Lower leg skin (tissue), 4 donors: ENCODE measurements at regions not wholly inside any gene's neighbourhood (a gene's known extent, or its start where the extent isn't known, plus 50 kb on each side); places are given as distances from the start of the nearest gene placed in this dataset.

Source experiments
- DNase-seq, 2 donors: peaks; one replicate each; pipeline ENCODE4 v3.0.0-alpha.2; 2019; ENCODE audit warnings: low spot score in 2 of 2
- H3K4me3 ChIP-seq: fragments of 200-600 bp; sonication (generic); 2 replicates; pipeline ENCODE4 v1.5.1; 2017; ENCODE audit warnings: mild to moderate bottlenecking, low read depth; ENCODE audit not compliant: poor library complexity, severe bottlenecking
- POLR2A ChIP-seq, 2 donors: fragments of 450-650 bp; IDR thresholded peaks; one replicate each; pipeline ENCODE4 v1.6.1; 2016 to 2017; ENCODE audit warnings: antibody characterized with exemption in 2 of 2, mild to moderate bottlenecking in 1 of 2, moderate library complexity in 1 of 2
- WGBS, 2 donors: methylation state at CpG; one replicate each; pipeline ENCODE4 v1.1.5; 2018; 5-methylcytosine and 5-hydroxymethylcytosine counted together
- intact Hi-C: fragments of 100-400 bp; cut with DNase I; formaldehyde crosslinking; loops from one replicate; pipeline ENCODE4 v1.15.0; 2023; ENCODE audit warnings: low total_unique reads
- TF ChIP-seq, protein P1 (sequence below), 3 donors: fragments of 450-650 bp; IDR thresholded peaks; one replicate each; pipeline ENCODE4 v1.5.1; 2016; ENCODE audit warnings: antibody characterized with exemption in 3 of 3, mild to moderate bottlenecking in 3 of 3, moderate library complexity in 2 of 3

DNA sequence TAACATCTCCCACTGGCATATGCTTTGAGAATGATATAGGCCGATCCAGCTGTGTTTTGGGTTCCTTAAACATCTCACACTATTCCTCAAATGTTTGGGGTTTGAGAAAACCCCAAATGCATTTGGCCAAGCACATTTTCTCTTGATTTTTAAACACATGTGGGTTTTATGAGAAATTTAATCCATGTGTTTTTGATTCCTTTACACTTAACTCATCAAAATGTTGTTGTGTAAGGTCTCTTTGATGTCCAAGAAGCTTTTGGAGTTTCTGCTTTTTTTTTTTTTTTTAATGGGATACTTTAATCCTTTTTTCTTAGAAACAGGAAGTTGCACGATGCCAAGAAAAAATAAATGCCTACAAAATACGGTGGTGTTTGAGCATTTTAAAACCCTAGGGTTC, 339.8 kb upstream of the TCF4 start:
- no peak overlapping the region for H3K4me3 ChIP-seq
- no peak for DNase-seq
- TF ChIP-seq, protein P1, sequence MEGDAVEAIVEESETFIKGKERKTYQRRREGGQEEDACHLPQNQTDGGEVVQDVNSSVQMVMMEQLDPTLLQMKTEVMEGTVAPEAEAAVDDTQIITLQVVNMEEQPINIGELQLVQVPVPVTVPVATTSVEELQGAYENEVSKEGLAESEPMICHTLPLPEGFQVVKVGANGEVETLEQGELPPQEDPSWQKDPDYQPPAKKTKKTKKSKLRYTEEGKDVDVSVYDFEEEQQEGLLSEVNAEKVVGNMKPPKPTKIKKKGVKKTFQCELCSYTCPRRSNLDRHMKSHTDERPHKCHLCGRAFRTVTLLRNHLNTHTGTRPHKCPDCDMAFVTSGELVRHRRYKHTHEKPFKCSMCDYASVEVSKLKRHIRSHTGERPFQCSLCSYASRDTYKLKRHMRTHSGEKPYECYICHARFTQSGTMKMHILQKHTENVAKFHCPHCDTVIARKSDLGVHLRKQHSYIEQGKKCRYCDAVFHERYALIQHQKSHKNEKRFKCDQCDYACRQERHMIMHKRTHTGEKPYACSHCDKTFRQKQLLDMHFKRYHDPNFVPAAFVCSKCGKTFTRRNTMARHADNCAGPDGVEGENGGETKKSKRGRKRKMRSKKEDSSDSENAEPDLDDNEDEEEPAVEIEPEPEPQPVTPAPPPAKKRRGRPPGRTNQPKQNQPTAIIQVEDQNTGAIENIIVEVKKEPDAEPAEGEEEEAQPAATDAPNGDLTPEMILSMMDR (IDR thresholded peaks at IDR 0.05): no peak
- no peak for TF ChIP-seq POLR2A (IDR thresholded peaks at IDR 0.05)
- 28 to 37% methylated on average over 3 of the region's 3 CpGs for WGBS, 2 donors
- intact Hi-C loops: no loop called here

DNA sequence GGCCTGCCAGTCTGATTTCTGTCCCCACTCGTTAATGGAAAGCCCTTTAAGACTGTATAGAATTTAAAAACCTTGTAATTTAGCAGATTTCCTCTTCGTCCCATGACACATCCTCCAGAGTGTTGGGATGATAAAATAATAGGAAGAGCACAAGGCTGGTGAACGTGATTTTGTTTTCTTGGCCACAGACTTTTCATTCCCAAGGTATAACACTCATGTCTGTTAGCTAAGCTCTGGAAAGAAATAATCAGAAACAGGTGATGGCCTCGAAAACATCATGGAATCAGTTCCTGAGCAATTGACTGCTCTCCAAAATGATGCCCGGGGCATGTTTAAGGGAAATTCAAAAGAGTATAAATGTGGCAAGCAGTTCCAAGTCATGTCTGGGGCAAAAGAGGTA, 337.8 kb upstream of the TCF4 start:
- 60 to 70% methylated on average over 5 of the region's 5 CpGs for WGBS, 2 donors
- no peak for DNase-seq
- H3K4me3 ChIP-seq: no peak overlapping the region
- intact Hi-C loops: no loop called here
- TF ChIP-seq, protein P1 (IDR thresholded peaks at IDR 0.05): no peak
- no peak for TF ChIP-seq POLR2A (IDR thresholded peaks at IDR 0.05)

DNA sequence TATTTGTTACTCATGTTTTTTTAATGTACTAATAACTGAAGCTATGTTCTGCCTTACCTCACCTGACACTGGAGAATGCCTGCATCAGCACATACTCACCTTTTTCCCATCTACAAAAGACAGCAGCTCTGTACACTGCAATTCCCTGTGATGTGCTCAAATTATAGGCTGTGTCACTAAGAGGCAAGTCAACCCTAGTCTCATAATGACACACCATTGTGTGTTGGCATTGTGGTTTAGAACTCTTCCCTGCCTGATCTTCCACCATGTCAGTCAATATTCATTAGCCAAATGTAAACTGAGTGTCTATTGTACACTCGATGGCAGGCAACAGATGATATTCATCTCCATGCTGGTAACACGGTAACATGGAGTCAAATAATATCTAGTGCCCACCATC, 332.1 kb upstream of the TCF4 start:
- H3K4me3 ChIP-seq: no peak overlapping the region
- TF ChIP-seq, protein P1 (IDR thresholded peaks at IDR 0.05): no peak
- TF ChIP-seq POLR2A (IDR thresholded peaks at IDR 0.05): no peak
- intact Hi-C loops: no loop called here
- WGBS, 2 donors: 94% methylated on average over 2 of the region's 2 CpGs
- no peak for DNase-seq

DNA sequence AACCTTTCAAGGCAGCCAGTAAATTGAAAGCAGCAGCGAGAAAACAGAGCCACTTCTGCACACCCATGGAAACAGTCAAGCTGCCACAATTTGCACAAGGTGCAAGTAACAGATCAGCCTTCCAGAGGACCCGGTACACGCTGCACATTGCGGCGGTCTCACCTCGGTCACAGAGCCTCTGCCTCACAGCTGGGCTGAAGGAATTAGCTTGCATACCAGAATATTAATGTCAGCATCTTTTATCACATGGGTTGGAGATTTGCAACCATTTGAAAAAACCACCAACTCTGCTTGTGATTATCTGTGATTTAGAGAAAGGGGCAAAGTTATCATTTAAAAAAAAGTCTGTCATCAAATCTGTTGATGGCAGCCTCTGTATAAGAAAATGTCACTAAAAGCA, 330.5 kb upstream of the TCF4 start:
- intact Hi-C loops: no loop called here
- WGBS, 2 donors: 54 to 62% methylated on average over 6 of the region's 6 CpGs
- no peak overlapping the region for H3K4me3 ChIP-seq
- TF ChIP-seq POLR2A (IDR thresholded peaks at IDR 0.05): no peak
- TF ChIP-seq, protein P1 (IDR thresholded peaks at IDR 0.05): no peak
- DNase-seq: no peak

DNA sequence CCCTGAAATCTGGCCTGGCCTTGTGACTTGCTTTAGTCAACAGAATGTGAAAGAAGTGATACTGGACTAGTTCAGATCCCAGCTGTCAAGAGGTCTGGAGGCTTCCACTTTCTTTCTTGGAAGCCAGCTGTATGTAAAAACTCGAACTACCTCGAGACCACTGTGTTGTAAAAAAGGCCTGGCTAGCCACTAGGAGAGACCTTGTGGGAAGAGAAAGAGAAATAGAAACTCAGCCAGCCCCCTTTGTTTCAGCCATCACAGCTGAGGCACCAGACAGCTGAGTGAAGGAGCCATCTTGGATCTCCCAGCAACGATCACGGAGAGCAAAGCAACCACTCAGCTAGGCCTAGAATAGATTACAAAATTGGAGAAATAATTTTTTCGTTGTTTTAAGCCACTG, 324.9 kb upstream of the TCF4 start:
- no peak overlapping the region for H3K4me3 ChIP-seq
- intact Hi-C loops: no loop called here
- DNase-seq: no peak
- WGBS, 2 donors: 92 to 95% methylated on average over 5 of the region's 5 CpGs
- TF ChIP-seq, protein P1 (IDR thresholded peaks at IDR 0.05): no peak
- no peak for TF ChIP-seq POLR2A (IDR thresholded peaks at IDR 0.05)

DNA sequence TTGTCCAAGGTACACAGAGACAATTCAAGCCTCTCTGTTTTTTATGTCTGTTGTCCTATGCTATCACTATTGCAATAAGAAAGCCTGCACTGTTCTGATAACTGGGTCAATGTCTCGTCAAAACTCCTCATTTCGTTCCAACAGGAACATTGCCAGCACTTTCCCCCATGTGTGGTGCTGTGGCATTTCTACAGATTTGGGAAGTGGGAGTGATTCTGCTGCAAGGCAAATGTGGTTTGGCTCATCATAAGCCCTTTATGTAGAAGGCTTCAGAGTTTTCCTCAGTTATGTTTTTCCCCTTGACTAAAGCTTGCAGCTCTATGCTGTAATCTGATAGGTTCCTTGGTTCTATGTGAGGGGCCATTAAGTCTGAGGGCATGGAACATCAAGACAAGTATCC, 324.1 kb upstream of the TCF4 start:
- intact Hi-C loops: no loop called here
- no peak overlapping the region for H3K4me3 ChIP-seq
- no peak for TF ChIP-seq POLR2A (IDR thresholded peaks at IDR 0.05)
- TF ChIP-seq, protein P1 (IDR thresholded peaks at IDR 0.05): no peak
- no peak for DNase-seq
- 35 to 41% methylated on average over 2 of the region's 2 CpGs for WGBS, 2 donors
